ENCODE measurements at regions not wholly inside any gene's neighbourhood (a gene's known extent, or its start where the extent isn't known, plus 50 kb on each side); places are given as distances from the start of the nearest gene placed in this dataset.

GRCh38 chr6:163916315-163917081 is 502.0 kb downstream of the QKI start (continued):
- no peak for TF ChIP-seq NFAT5 (CRISPR knock-in tag; IDR thresholded peaks at IDR 0.05)
- no peak for TF ChIP-seq TEAD2 (CRISPR knock-in tag; IDR thresholded peaks at IDR 0.05)
- no peak for TF ChIP-seq IRF2 (CRISPR knock-in tag; IDR thresholded peaks at IDR 0.05)
- TF ChIP-seq SMC3 (IDR thresholded peaks at IDR 0.05; ENCODE audit: low read length): no peak

GRCh38 chr6:163915131-163915530 is 500.6 kb downstream of the QKI start:
- DNase-seq (ENCODE audit: low spot score) (no peak), ATAC-seq (no peak), FAIRE-seq (no peak)
- WGBS (ENCODE audit: low lambda C conversion rate): 26% methylated on average over 8 of the region's 8 CpGs
- intact Hi-C loops (cut with micrococcal nuclease; ENCODE audit: unreplicated experiment): no loop called here
- Histone ChIP-seq H3K4me1 (ENCODE audit: insufficient read depth, low read length) (peaks cover 9% of the 10 kb centered on the region), H3K27ac (ENCODE audit: extremely low read length, insufficient read depth, low read length) (no peak overlapping the region), H3K9ac (ENCODE audit: insufficient read depth, low read depth, low read length) (no peak overlapping the region), H3K9me3 (ENCODE audit: low read length) (no peaks in the 10 kb centered on the region), H2AFZ (ENCODE audit: low read length) (no peak overlapping the region), H3K36me3 (replicated peaks in 1 of 2; ENCODE audit: control insufficient read depth in 1 of 2, insufficient read depth in 2 of 2, low read length in 2 of 2) (no peaks in the 10 kb centered on the region), H3K79me2 (ENCODE audit: insufficient read depth, low read length) (no peaks in the 10 kb centered on the region), H4K20me1 (ENCODE audit: insufficient read depth, low read length) (no peaks in the 10 kb centered on the region), H3K4me2 (ENCODE audit: low read depth, low read length) (no peak overlapping the region), H3K4me3 (replicated peaks in 1 of 3; ENCODE audit: insufficient read depth in 1 of 3, low read depth in 2 of 3, low read length in 3 of 3) (no peak overlapping the region), H3K27me3 (ENCODE audit: control insufficient read depth in 1 of 2, insufficient read depth in 2 of 2, low read length in 2 of 2) (no peaks in the 10 kb centered on the region; a peak in 1 of 5 replicates)
- ChIA-PET POLR2A (no interaction called here), CTCF (ENCODE audit: low intra/inter-chr PET ratio, low total read pairs) (no interaction called here)
- in situ Hi-C loops (cut with HindIII; ENCODE audit: extremely low pct_ligation_motif_present, low pct_unique_long_range_greater_than_20kb): no loop called here
- no TSS peak for BruUV-seq (replicated peaks)
- no peak for TF ChIP-seq IRF9 (CRISPR knock-in tag; IDR thresholded peaks at IDR 0.05; ENCODE audit: borderline replicate concordance)
- TF ChIP-seq KDM2A (CRISPR knock-in tag; IDR thresholded peaks at IDR 0.05; ENCODE audit: borderline replicate concordance, low read depth): no peak
- TF ChIP-seq SIX1 (CRISPR knock-in tag; IDR thresholded peaks at IDR 0.05; ENCODE audit: borderline replicate concordance): no peak
- no peak for TF ChIP-seq ZNF614 (CRISPR knock-in tag; IDR thresholded peaks at IDR 0.05; ENCODE audit: borderline replicate concordance)
- no peak for TF ChIP-seq ZNF280D (CRISPR knock-in tag; IDR thresholded peaks at IDR 0.05)
- no peak for TF ChIP-seq ZNF10 (CRISPR knock-in tag; IDR thresholded peaks at IDR 0.05; ENCODE audit: borderline replicate concordance, low read depth)
- no peak for TF ChIP-seq HCFC1 (IDR thresholded peaks at IDR 0.05; ENCODE audit: low read depth, low read length)
- TF ChIP-seq PHF5A (CRISPR knock-in tag; IDR thresholded peaks at IDR 0.05; ENCODE audit: low read depth, unreplicated experiment): no peak
- no peak for TF ChIP-seq ZNF674 (CRISPR knock-in tag; IDR thresholded peaks at IDR 0.05; ENCODE audit: low read depth)
- TF ChIP-seq ZNF775 (CRISPR knock-in tag; IDR thresholded peaks at IDR 0.05; ENCODE audit: borderline replicate concordance): no peak

Measured in HepG2 (cell line).